HPDE6-E6E7 (cell line): ENCODE measurements at regions not wholly inside any gene's neighbourhood (a gene's known extent, or its start where the extent isn't known, plus 50 kb on each side); places are given as distances from the start of the nearest gene placed in this dataset.

Experiments
- DNase-seq: peaks from one replicate; pipeline ENCODE4 v3.0.0; 2011; ENCODE audit warnings: missing footprints; ENCODE audit errors: extremely low spot score

DNA sequence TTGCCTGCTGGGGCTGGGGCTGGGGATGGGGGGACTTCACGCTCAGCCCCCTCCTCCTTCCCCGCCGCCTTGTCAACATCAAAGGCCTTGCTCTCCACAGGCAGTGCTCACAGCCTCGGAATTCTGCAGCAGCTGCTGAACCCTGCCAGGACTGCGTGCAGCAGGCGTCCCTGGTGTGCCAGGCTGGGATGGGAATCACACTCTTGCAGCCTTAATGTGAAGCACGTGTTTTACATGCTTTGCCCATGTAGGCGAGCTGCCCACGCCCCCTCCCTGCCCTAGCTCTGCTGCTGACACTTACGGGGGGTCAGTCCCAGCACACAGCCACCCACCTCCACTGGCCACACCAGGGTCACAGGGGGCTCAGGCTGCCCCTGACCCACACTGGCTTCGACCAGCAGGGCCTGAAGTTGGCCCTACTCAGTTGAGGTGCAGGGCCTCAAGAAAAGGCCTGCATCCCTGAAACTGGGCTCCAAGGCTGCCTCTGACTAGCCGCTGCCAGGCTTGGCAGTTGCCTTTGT, 276.2 kb upstream of the RTL1 start:
- DNase-seq = no peak

DNA sequence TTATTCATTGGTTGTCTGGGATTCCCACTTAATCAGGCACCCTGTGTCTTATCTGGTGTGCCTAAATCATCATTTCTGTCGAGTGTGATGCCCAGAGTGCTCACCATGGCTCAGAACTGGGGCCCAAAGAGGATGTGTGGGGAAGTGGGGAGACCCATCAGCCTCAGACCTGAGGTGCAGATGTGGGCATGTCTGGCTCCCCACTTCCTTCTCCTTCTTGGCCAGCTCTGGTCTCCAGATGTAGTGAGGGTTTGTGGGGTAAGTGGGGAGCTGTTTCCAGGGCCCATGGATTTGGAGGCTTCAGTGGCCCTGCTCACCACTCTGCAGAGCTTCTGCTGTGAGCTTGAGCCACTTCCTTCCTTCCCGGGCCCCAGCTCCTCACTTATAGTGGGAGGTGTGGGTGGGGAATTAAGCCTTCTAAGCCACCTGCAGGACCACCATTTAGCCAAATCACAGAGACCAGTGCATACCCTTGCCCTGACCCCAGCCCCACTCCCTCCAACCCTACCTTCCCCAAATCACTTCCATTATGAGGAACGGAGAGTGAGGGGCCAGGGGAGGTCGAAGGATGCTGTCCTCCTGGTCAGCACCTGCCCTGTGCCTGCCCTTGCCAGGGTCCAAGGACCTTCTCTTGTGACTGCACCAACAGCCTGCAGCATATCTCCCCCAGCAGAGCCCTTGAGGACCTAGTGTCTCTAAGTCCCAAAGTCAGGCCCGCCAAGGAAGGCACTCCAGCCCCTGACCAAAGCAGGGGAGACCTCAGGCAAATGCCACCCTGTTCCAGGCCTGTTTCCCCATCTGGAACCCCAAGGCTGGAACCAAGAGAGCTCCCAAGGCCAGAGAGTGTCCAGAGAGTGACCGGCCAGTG, 278.2 kb upstream of the RTL1 start:
- DNase-seq = no peak

DNA sequence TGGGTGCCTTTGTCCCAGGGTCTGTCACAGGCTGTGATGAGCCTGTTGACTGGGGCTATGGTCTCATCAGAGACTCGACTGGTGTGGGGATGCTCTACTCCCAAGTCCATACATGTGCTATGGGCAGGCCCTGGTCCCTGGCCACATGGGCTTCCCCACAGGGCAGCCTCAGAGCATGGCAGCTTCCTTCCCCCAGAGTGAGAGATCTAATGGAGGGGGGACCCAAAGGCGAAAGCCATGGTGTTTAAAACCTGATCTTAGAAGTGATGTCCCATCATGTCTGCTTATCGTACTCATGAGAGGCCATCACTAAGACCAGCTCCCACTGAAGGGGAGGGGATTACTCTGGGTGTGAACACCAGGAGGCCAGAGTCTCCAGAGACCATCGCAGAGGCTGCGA, 279.0 kb upstream of the RTL1 start:
- DNase-seq = no peak

DNA sequence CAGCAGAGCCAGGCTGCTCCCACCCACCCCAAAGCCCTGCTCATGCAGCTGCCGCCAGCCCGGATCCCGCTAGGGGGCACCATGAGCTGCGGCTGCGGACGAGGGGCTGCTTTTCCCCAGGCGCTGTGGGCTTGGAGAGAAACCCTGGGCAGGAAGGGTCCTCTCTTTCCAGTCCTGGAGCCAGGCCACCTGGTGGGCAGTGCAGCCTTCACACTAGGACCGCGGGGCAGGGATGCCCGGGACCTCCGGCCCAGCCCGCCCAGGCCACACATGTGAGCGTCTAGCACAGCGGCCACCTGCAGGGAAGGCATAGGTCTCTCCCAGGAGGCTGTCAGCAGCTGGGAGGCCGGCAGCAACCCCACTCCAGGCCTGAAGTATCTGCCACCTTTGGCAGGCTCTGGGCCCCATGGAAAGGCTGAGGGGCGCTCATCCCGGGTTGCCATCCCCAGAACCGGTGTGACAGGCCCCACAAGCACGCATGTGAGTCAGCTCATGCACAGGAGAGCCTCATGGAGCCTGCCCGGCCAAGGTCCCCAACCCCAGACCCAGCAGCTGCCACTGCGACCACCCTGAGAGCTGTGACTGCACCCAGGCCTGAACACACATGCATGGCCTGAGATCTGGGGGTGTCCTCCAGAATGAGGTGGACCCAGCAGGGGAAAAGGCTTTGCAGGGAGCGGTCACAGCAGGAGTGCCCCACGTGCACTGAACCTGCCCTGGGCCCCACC, 280.0 kb upstream of the RTL1 start:
- no peak for DNase-seq

DNA sequence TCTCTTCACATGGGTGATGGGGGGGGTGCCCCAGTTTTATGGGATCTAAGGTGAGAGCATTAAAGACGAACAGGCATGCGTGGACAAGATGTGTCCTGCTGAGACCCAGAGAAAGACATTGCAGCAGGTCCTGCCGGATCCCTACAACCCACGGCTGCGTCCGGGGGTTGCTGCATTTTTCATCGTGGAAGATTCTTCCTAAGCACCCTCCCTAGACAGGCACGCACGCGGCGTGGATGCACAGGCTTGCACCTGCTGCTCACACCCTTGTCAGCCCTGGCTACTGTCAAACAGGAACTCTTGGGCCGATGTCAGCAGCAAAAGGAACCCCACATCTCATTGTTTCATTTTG, 280.6 kb upstream of the RTL1 start:
- no peak for DNase-seq

DNA sequence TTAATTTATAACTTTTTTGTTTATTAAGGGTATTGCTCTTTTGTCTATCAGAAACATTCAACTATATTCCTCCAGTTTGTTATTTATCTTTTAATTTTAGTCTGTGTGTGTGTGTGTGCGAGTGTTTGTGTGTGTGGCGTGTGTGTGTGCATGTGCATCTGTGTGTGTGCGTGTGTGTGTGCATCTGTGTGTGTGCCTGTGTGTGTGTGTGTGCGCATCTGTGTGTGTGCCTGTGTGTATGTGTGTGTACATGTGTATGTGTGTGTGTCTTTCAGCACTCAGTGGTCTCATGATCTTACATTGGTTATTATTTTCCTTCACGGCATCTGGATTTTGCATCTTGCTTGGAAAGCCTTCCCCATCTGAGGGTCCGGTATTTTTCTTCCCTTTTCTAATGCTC, 281.1 kb upstream of the RTL1 start:
- DNase-seq = no peak

DNA sequence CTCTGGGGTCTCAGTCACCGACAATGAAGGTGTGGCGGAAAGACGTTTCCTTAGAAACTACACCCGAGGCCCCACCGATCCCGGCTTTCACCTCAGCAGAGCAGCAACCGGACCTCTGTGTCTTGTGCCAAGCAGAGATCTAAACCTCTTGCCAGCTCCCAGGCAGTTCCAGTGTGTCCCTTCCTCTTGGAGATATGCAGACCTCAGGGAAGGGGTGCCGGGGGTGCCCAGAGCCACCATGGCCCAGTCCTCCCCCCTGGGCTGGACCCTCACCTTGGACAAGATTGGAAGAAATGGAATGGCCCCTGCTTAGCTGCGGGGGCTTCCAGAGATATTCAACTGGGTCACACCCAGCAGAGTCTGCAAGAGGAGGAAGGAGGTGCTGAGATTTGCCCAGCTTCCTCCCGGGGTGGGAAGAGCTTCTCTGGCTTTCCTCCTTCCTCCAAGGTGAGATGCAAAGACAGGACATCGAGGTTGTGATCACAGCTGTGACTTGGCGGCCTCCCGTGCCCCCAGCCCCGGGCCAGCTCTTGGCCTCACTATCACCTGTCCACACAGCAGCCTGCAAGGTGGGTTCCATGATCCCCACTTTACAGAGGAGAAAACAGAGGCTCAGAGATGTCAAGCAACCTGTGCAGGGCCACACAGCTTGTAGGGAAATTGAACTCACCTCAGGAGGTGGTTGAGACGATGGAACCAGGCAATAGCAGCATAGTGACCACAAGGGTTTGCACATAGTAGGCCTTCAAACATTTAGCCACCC, 281.7 kb upstream of the RTL1 start:
- DNase-seq = no peak

DNA sequence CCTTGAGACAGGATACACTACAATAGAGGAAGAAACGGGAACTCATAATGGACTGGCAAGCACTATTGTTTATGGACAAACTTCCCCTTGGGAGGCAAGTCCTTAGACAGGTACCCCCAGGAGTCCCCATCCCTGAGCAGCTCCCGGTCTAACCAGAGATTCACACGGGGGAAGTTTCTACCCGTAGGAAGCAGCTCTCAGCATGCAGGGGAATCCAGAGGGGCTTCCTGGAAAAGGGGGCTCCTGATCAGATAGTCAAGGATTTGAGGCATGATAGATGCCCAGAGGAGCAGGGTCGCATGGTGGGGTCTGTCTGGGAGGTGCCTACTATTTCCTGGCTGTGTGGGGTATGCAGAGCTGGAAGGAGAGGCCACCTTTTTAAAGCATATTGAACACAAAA, 282.4 kb upstream of the RTL1 start:
- DNase-seq = no peak

DNA sequence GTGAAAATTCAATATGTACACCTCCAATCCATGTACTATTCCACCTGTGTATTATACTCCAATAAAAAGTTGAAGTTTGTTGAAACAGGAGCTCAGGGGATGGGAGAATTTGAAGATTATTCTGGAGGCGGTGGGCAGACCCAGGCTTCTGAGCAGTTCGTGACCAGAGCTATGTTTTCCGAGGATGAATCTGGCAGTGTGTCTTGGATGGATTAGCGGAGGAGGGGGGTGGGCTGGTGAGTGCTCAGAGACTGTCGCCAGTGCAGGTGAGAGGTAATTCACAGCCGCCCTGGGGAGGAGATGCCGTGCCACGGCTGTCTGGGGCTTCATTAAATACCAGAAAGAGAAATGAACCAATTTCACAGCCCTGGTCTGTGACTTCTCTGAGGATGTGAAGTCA, 283.0 kb upstream of the RTL1 start:
- DNase-seq = no peak

DNA sequence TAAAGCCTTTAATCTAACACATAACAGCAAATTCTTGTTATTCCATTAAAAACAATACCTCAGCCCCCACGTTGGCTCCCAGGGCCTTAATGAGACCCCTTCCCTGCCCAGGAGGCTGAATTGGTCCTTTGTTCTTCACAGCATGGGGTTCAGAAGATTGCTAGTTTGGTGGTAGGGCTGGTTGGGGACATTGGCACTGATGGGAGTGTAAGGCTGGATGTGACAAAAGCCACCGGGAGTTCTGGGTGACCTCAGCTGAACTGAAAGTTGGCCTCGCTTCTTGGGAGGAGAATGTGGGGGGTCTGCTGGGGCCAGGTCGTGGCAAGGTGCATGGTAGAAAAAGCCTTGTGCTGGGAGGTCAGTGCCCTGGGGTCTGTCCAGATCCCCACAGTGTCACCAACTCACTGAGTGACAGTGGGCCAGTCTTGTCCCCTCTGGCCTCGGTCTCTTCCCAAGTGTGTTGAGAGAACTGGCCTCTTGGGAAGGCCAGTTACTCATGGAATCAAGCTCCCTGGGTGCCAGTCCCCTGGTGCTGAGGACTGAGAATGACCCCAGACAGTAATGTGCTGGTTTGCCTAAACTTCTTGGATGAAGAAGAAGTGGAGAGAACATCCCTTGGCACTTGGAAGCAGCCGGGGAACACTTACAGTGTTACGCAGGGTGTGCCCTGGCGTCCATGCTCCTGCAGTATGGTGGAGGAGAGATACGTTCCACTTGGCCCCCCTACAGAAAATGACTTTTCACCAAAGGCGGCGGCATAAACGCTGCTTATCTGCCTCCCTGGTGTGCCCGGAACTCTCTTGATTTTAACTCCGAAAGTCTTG, 283.7 kb upstream of the RTL1 start:
- DNase-seq = no peak

DNA sequence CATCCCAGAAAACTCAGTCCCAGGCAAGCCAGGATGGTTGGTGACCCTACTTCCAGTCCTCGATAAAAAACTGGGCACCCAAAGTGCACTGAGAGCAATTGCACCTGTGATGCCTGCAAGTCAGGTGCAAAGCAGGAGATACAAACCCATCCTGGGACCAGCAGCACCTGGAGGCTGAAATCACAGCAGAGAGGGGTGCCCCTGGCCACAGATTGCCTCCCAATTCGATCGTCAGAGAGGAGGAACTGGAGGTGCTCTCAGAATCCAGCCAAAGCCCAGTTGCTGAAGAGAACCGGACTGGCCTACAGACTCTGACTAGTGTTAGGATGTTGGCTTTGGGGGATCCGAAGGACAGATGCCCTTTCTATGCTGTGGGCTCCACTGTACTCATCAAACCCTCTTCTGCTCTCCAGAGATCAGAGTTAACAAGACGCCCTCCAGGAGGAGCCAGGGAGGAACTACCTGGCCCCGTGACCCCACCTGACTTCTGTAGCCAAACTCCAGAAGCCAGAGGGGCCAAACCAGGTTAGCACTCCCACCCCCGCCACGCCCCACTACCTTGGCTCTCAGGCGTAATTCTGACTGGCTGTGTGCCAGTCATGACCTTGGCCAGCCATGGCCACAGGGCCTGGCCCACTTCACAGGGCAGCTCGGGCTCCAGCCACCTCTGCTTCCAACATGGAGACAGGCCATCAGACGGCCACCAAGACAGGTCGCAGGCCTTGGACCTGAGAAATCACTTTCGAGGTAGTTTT, 284.5 kb upstream of the RTL1 start:
- DNase-seq = no peak

DNA sequence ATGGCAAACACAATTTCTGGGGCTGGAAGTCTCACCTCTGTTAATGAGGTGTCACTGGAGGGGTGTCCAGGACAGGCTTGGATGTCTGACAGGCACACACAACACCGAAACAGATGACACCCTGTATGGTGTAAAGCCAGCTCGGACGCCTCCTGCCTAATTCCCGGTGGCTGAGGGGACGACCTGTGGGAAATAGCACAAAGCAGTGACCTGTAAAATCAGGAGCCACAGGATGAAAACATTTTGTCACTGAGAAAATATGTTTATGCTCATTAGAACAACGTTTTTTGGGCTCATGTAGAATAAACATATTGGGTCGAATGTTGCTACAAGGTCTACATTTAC, 285.0 kb upstream of the RTL1 start:
- DNase-seq = no peak

DNA sequence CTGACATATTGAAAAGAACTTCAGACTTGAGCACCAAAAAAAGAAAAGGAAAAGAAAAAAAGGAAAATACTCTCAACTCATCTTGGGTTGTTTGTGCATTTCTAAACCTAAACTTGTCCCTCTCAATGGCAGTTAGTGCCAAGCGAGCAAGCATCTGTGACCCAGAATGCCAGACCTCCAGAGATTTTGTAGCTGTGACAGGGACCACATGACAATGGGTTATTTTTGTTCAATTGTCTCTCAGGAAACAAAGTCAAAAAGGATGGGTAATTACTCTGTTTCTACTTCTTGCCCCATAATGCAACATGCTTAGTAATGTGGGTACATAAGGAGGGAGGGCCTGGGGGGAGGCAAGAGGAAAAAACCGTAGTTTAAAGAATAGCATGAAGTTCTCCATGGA, 285.7 kb upstream of the RTL1 start:
- DNase-seq = no peak

DNA sequence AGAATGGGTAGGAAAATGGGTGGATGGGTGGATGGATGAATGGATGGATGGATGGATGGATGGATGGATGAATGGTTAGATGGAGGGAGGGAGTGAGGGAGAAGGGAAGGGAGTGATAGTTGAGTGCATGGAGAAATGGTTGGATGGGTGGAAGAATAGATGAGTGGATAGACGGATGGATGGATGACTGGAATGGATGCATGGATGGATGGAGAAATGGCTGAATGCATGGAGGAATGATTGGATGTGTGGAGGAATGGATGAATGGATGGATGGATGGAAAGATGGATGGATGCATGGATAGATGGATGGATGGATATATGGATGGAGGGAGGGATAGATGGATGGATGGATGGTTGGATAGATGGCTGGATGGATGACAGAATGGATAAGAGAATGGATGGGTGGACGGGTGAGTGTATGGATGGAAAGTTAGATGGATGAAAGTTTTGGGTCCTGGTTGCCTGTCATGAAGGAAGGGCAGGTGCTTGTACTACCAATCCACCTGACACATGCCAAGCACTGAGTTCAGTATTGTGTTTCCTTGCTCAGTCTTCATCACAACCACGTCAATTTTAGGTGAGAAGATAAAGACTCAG, 286.5 kb upstream of the RTL1 start:
- DNase-seq = no peak

DNA sequence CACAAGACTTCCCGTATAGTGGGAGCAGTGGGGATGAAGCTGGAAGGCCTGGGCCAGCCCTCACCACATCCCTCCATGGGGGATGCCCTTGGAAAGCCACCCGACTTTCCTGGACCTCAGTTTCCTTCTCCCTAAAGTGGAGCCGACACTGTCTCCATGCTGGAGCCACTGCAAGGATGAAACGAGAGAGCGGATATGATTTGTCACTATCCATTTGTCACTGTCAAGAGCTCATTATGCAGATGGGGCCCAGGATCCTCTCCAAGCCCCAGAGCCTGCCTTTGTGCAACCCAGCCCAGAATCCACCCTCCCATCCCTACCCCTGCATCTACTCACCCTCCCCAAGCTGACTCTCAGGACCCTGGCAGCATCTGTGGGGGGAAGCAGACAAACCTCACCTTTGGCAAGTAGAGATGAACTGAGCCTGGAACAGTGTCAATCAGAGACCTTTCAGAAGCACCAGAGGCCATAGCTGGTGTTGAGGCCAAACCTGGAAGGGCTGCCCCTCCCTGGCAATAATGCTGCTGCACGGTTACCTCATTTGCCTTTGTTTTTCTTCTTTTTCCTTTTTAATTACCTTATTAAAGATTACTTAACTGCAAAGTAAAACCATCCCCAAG, 287.7 kb upstream of the RTL1 start:
- DNase-seq = no peak

DNA sequence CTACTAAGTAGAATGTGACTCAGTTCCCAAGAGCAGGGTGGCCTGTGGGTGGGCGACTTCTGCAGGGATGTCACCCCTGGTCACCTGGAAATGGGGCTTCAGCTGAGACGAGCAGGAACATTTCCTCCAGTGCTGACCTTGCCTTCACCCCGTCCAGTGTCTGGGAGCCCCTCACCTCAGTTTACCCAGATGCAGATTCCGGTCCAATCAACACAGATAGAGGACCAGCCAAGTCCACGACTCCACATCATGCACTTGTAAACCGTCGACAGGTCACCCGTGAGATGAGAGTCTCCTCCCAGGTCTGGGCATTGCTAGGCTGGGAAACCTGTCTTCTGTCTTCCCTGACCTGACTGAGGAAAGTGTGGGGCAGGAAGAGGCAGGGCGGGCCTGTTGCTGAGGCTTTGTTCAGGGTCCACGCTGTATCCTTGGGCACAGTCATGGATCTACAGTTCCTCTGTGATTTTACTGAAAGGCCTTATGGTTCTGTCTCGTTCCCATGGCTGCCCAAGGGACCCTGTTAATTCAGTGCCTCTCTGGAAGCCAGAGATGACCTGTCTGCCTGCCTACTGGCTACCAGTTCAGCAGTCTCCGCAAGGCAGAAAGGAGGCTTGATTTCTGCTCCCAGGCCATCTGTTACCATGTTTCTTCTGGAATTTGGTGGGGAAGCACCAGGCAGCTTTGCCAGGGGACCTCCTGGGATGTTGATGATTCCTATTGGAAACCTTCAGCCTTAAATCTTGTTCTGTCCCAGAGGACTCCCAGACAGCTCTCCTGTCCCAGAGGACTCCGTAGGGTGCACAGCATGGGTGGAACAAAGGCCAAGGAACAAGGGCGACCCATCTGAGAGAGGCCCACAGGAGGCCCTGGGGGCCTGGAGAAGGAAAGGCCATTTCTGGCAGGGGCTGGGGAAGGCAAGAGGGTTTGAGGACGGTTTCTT, 288.5 kb upstream of the RTL1 start:
- DNase-seq = no peak

DNA sequence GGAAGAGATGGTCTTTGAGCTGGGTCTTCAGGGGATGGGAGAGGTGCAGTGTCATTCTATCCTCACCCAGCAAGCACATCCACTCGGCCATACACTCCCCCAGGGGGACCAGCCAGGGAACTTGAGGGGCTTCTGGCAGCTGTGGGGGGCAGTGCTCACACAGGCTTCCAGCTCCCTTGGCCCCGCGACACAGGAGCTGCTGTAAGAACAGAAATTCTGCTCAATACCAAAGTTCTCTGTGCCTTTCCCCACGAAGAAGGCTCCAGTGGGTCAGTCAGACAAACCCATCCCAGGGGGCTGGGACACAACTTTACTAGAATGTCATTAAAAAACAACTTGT, 289.1 kb upstream of the RTL1 start:
- no peak for DNase-seq

DNA sequence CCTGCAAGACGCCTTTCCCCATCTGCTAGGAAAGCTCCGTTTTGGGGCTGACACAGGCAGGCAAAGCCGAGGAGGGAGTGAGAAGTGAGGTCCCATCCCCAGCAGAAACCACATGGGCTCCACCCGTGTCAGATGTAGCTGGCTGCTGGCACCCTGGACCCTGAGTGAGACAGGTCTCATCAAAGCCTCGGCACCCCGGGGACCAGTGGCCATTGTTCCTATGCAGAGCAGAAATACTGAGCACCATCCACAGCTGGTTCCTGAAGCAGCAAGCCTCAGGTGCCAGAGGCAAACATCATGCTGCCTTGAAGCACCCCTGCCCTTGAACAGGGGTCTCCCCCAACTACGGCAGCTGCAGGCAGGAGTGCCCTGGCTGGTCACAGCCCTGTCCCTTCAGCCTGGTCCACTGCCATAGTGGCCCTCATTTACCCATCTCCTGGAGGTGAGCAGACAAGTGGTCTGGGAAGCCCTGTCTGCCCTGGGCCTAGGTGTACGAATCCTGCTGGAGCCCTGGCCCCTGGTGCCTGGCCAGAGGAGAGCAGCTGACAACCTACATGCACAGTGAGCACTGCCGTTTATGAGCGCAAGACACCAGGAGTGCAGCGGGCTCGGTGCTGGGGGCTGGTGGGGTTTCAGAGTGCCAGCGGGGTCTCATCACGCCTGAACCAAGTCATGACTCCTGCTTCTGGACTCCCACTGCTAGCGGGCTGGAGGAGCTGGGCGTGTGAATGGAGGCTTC, 289.8 kb upstream of the RTL1 start:
- no peak for DNase-seq
